ENCODE measurements at regions not wholly inside any gene's neighbourhood (a gene's known extent, or its start where the extent isn't known, plus 50 kb on each side); places are given as distances from the start of the nearest gene placed in this dataset.

DNA sequence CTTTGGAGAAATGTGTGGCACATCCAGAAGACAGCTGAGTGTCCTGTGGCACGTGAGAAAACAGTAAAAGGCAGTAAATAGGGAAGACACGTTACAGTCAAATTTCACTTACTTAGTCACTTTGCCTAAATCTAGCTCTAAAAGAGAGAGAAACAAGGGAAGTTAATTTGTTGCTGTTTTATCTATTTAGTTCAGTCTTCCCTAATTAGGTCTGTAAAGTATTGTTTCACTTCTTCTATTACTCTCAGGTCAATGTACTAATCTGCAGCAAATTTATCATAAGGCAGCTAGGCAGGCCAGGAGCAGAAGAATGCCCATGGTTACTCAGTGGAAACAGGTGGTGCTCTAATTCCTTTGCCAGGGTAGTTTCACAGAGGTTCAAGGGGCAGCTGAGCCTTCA is 124.3 kb upstream of the CNR1 start:
- no peak for TF ChIP-seq ZGPAT (CRISPR knock-in tag; IDR thresholded peaks at IDR 0.05)
- no peak for TF ChIP-seq RBM22 (optimal IDR thresholded peaks at IDR 0.05; ENCODE audit: low read length)
- TF ChIP-seq RAD21 (CRISPR knock-in tag; IDR thresholded peaks at IDR 0.05) = no peak
- no peak for TF ChIP-seq KDM6A (CRISPR knock-in tag; IDR thresholded peaks at IDR 0.05; ENCODE audit: low read depth)
- no peak for TF ChIP-seq MXD4 (CRISPR knock-in tag; IDR thresholded peaks at IDR 0.05)
- no peak for TF ChIP-seq GTF2F1 (IDR thresholded peaks at IDR 0.05; ENCODE audit: low read length)
- TF ChIP-seq ZNF615 (CRISPR knock-in tag; IDR thresholded peaks at IDR 0.05; ENCODE audit: borderline replicate concordance) = no peak
- TF ChIP-seq FIP1L1 (IDR thresholded peaks at IDR 0.05; ENCODE audit: borderline replicate concordance, insufficient read depth, low read depth, low read length) = no peak
- TF ChIP-seq ARHGAP35 (CRISPR knock-in tag; IDR thresholded peaks at IDR 0.05; ENCODE audit: borderline replicate concordance) = no peak
- TF ChIP-seq, protein P1, sequence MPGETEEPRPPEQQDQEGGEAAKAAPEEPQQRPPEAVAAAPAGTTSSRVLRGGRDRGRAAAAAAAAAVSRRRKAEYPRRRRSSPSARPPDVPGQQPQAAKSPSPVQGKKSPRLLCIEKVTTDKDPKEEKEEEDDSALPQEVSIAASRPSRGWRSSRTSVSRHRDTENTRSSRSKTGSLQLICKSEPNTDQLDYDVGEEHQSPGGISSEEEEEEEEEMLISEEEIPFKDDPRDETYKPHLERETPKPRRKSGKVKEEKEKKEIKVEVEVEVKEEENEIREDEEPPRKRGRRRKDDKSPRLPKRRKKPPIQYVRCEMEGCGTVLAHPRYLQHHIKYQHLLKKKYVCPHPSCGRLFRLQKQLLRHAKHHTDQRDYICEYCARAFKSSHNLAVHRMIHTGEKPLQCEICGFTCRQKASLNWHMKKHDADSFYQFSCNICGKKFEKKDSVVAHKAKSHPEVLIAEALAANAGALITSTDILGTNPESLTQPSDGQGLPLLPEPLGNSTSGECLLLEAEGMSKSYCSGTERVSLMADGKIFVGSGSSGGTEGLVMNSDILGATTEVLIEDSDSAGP (CRISPR knock-in tag; IDR thresholded peaks at IDR 0.05; ENCODE audit: borderline replicate concordance) = no peak
- TF ChIP-seq TRIM22 (IDR thresholded peaks at IDR 0.05) = no peak
- TF ChIP-seq MTF1 (CRISPR knock-in tag; IDR thresholded peaks at IDR 0.05) = no peak
- Histone ChIP-seq H3K4me2 (ENCODE audit: low read depth, low read length) (no peak overlapping the region), H3K79me2 (ENCODE audit: insufficient read depth, low read length) (no peaks in the 10 kb centered on the region), H3K4me3 (replicated peaks in 1 of 3; ENCODE audit: insufficient read depth in 1 of 3, low read depth in 2 of 3, low read length in 3 of 3) (no peak overlapping the region), H3K4me1 (ENCODE audit: insufficient read depth, low read length) (no peaks in the 10 kb centered on the region), H3K9ac (ENCODE audit: insufficient read depth, low read depth, low read length) (no peak overlapping the region), H2AFZ (ENCODE audit: low read length) (no peak overlapping the region), H3K27ac (ENCODE audit: extremely low read length, insufficient read depth, low read length) (no peak overlapping the region), H3K36me3 (replicated peaks in 1 of 2; ENCODE audit: control insufficient read depth in 1 of 2, insufficient read depth in 2 of 2, low read length in 2 of 2) (no peaks in the 10 kb centered on the region), H3K9me3 (ENCODE audit: low read length) (no peaks in the 10 kb centered on the region), H3K27me3 (ENCODE audit: control insufficient read depth in 1 of 2, insufficient read depth in 2 of 2, low read length in 2 of 2) (no peaks in the 10 kb centered on the region), H4K20me1 (ENCODE audit: insufficient read depth, low read length) (no peaks in the 10 kb centered on the region)
- in situ Hi-C loops (cut with HindIII; ENCODE audit: extremely low pct_ligation_motif_present, low pct_unique_long_range_greater_than_20kb) (no loop called here), intact Hi-C loops (cut with micrococcal nuclease; ENCODE audit: unreplicated experiment) (no loop called here)
- ChIA-PET POLR2A (no interaction called here), CTCF (ENCODE audit: low intra/inter-chr PET ratio, low total read pairs) (no interaction called here)
- DNase-seq (ENCODE audit: low spot score) (no peak), FAIRE-seq (no peak), ATAC-seq (no peak)
- whole genome bisulfite sequencing (ENCODE audit: low lambda C conversion rate) = 5% methylated on average over 2 of the region's 2 CpGs
- BruUV-seq (replicated peaks) = no TSS peak
